KMS-11 (cell line): ENCODE measurements at regions not wholly inside any gene's neighbourhood (a gene's known extent, or its start where the extent isn't known, plus 50 kb on each side); places are given as distances from the start of the nearest gene placed in this dataset.

ENCODE experiments used
- H2AFZ ChIP-seq: fragments of 200-600 bp; sonication (generic); 2 replicates; pipeline ENCODE4 v1.6.1; 2016; ENCODE audit warnings: antibody characterized with exemption, mixed run types, low read depth
- H3K27ac ChIP-seq: fragments of 200-600 bp; sonication (generic); 2 replicates; pipeline ENCODE4 v1.6.1; 2016; ENCODE audit warnings: mild to moderate bottlenecking, mixed run types
- H3K27me3 ChIP-seq: fragments of 200-600 bp; sonication (generic); 2 replicates; pipeline ENCODE4 v1.6.1; 2017; ENCODE audit warnings: mild to moderate bottlenecking, low read depth, mixed run types, moderate library complexity; ENCODE audit not compliant: insufficient read depth
- H3K36me3 ChIP-seq: fragments of 200-600 bp; sonication (generic); 2 replicates; pipeline ENCODE4 v1.6.1; 2017; ENCODE audit warnings: mild to moderate bottlenecking, mixed run types; ENCODE audit not compliant: insufficient read depth
- H3K4me1 ChIP-seq: fragments of 200-600 bp; sonication (generic); 2 replicates; pipeline ENCODE4 v1.6.1; 2016; ENCODE audit warnings: mild to moderate bottlenecking, low read depth, mixed run types; ENCODE audit not compliant: poor library complexity, severe bottlenecking
- H3K4me2 ChIP-seq: fragments of 200-600 bp; sonication (generic); 2 replicates; pipeline ENCODE4 v1.7.0; 2016; ENCODE audit warnings: mild to moderate bottlenecking, mixed run types
- H3K4me3 ChIP-seq: fragments of 200-600 bp; sonication (generic); IDR thresholded peaks from 2 replicates; pipeline ENCODE4 v1.6.1; 2017; ENCODE audit warnings: low read depth, low read length, mixed read lengths; ENCODE audit not compliant: insufficient read depth
- H3K79me2 ChIP-seq: fragments of 200-600 bp; sonication (generic); 2 replicates; pipeline ENCODE4 v1.6.1; 2016; ENCODE audit warnings: low read depth, mixed run types; ENCODE audit not compliant: insufficient read depth
- H3K9ac ChIP-seq: fragments of 200-600 bp; sonication (generic); 2 replicates; pipeline ENCODE4 v1.6.1; 2016; ENCODE audit warnings: mild to moderate bottlenecking, mixed run types
- H4K20me1 ChIP-seq: fragments of 200-600 bp; sonication (generic); 2 replicates; pipeline ENCODE4 v1.6.1; 2016; ENCODE audit warnings: mild to moderate bottlenecking, mixed run types; ENCODE audit not compliant: insufficient read depth
- TF ChIP-seq, protein P1 (sequence below): fragments of 200-600 bp; sonication (generic); conservative IDR thresholded peaks from 2 replicates; pipeline ENCODE4 v1.6.1; 2017; ENCODE audit warnings: low read depth, mild to moderate bottlenecking, antibody characterized with exemption, low read length, moderate library complexity, mixed read lengths

GRCh38 chr12:124415064-124415463, 120.2 kb downstream of the RFLNA start:
- H2AFZ ChIP-seq: no peak overlapping the region
- TF ChIP-seq, protein P1, sequence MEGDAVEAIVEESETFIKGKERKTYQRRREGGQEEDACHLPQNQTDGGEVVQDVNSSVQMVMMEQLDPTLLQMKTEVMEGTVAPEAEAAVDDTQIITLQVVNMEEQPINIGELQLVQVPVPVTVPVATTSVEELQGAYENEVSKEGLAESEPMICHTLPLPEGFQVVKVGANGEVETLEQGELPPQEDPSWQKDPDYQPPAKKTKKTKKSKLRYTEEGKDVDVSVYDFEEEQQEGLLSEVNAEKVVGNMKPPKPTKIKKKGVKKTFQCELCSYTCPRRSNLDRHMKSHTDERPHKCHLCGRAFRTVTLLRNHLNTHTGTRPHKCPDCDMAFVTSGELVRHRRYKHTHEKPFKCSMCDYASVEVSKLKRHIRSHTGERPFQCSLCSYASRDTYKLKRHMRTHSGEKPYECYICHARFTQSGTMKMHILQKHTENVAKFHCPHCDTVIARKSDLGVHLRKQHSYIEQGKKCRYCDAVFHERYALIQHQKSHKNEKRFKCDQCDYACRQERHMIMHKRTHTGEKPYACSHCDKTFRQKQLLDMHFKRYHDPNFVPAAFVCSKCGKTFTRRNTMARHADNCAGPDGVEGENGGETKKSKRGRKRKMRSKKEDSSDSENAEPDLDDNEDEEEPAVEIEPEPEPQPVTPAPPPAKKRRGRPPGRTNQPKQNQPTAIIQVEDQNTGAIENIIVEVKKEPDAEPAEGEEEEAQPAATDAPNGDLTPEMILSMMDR: no peak
- H3K9ac ChIP-seq: no peak overlapping the region
- H3K4me2 ChIP-seq: no peak overlapping the region
- no peaks in the 10 kb centered on the region for H4K20me1 ChIP-seq
- H3K36me3 ChIP-seq: no peaks in the 10 kb centered on the region
- no peaks in the 10 kb centered on the region for H3K27me3 ChIP-seq
- no peak overlapping the region for H3K4me3 ChIP-seq
- H3K79me2 ChIP-seq: no peaks in the 10 kb centered on the region
- no peak overlapping the region for H3K27ac ChIP-seq
- no peaks in the 10 kb centered on the region for H3K4me1 ChIP-seq

DNA sequence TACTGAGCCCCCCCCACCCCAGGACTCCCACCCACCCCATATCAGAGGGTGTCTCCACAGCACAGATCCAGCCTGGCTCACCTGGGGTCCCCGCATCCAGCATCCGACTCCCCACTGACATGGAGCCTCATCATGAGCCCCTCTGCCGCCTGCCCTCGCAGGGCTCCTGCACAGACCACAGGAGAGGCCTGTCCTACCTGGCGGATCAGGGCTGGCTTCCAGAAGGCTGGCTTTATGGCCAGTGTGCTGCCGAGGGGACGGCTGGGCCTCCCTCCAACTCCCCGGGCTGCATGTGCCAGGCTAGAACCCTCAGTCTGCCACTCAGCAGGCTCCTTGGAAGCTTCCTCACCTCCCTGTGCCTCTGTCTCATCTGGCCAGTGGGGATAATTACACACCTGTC, 119.0 kb downstream of the RFLNA start:
- Histone ChIP-seq H4K20me1 (no peaks in the 10 kb centered on the region), H3K36me3 (no peaks in the 10 kb centered on the region), H3K27ac (no peak overlapping the region)

GRCh38 chr12:124413401-124413800, 118.5 kb downstream of the RFLNA start:
- Histone ChIP-seq H3K4me3 (no peak overlapping the region), H3K27ac (no peak overlapping the region), H3K27me3 (no peaks in the 10 kb centered on the region), H2AFZ (no peak overlapping the region), H3K36me3 (no peaks in the 10 kb centered on the region), H4K20me1 (no peaks in the 10 kb centered on the region), H3K4me2 (no peak overlapping the region), H3K9ac (no peak overlapping the region), H3K4me1 (no peaks in the 10 kb centered on the region), H3K79me2 (no peaks in the 10 kb centered on the region)
- TF ChIP-seq, protein P1: no peak

More for the DNA sequence above, 119.0 kb downstream of the RFLNA start:
- no peak overlapping the region for H3K9ac ChIP-seq
- TF ChIP-seq, protein P1: no peak
- H3K4me1 ChIP-seq: no peaks in the 10 kb centered on the region
- H2AFZ ChIP-seq: no peak overlapping the region
- H3K27me3 ChIP-seq: no peaks in the 10 kb centered on the region
- no peaks in the 10 kb centered on the region for H3K79me2 ChIP-seq
- H3K4me2 ChIP-seq: no peak overlapping the region
- H3K4me3 ChIP-seq: no peak overlapping the region

GRCh38 chr12:124412646-124413015, 117.7 kb downstream of the RFLNA start:
- H3K27ac ChIP-seq: no peak overlapping the region
- no peak overlapping the region for H3K9ac ChIP-seq

More at GRCh38 chr12:124412646-124413015, 117.7 kb downstream of the RFLNA start:
- Histone ChIP-seq H2AFZ (no peak overlapping the region), H4K20me1 (no peaks in the 10 kb centered on the region), H3K4me1 (no peaks in the 10 kb centered on the region), H3K4me2 (no peak overlapping the region), H3K79me2 (no peaks in the 10 kb centered on the region), H3K36me3 (no peaks in the 10 kb centered on the region), H3K4me3 (no peak overlapping the region), H3K27me3 (no peaks in the 10 kb centered on the region)
- TF ChIP-seq, protein P1: no peak
